ENCODE measurements at regions not wholly inside any gene's neighbourhood (a gene's known extent, or its start where the extent isn't known, plus 50 kb on each side); places are given as distances from the start of the nearest gene placed in this dataset.

- ATAC-seq = no peak
- TF ChIP-seq PPARA (CRISPR knock-in tag; IDR thresholded peaks at IDR 0.05; ENCODE audit: borderline replicate concordance) (no peak), TCF4 (CRISPR knock-in tag; IDR thresholded peaks at IDR 0.05; ENCODE audit: borderline replicate concordance) (no peak), CSDC2 (CRISPR knock-in tag; IDR thresholded peaks at IDR 0.05) (no peak), CREB5 (CRISPR knock-in tag; IDR thresholded peaks at IDR 0.05; ENCODE audit: low read depth) (no peak), RARB (CRISPR knock-in tag; IDR thresholded peaks at IDR 0.05) (no peak), ZC3H10 (CRISPR knock-in tag; IDR thresholded peaks at IDR 0.05) (no peak), ZFP30 (CRISPR knock-in tag; IDR thresholded peaks at IDR 0.05) (no peak), TOX (CRISPR knock-in tag; IDR thresholded peaks at IDR 0.05; ENCODE audit: borderline replicate concordance) (no peak), GLIS3 (CRISPR knock-in tag; IDR thresholded peaks at IDR 0.05) (no peak), ISL1 (CRISPR knock-in tag; IDR thresholded peaks at IDR 0.05) (no peak), SNAI2 (CRISPR knock-in tag; IDR thresholded peaks at IDR 0.05) (no peak)
Measured at GRCh38 chr15:93848076-93848475, 383.3 kb upstream of the MCTP2 start.

- no peak for ATAC-seq
- TF ChIP-seq PPARA (CRISPR knock-in tag; IDR thresholded peaks at IDR 0.05; ENCODE audit: borderline replicate concordance) (no peak), ZNF70 (CRISPR knock-in tag; IDR thresholded peaks at IDR 0.05) (no peak)
Measured at GRCh38 chr15:93846148-93846547, 385.2 kb upstream of the MCTP2 start.

- TF ChIP-seq TOX (CRISPR knock-in tag; IDR thresholded peaks at IDR 0.05; ENCODE audit: borderline replicate concordance) = no peak
- TF ChIP-seq POU6F1 (CRISPR knock-in tag; IDR thresholded peaks at IDR 0.05; ENCODE audit: borderline replicate concordance, low read depth) = no peak
- TF ChIP-seq GLIS3 (CRISPR knock-in tag; IDR thresholded peaks at IDR 0.05) = no peak
- TF ChIP-seq ISL1 (CRISPR knock-in tag; IDR thresholded peaks at IDR 0.05) = no peak
- no peak for TF ChIP-seq ZFP3 (CRISPR knock-in tag; IDR thresholded peaks at IDR 0.05)
- TF ChIP-seq CSRNP3 (CRISPR knock-in tag; IDR thresholded peaks at IDR 0.05) = no peak
- no peak for TF ChIP-seq ZFP30 (CRISPR knock-in tag; IDR thresholded peaks at IDR 0.05)
- no peak for TF ChIP-seq TCF4 (CRISPR knock-in tag; IDR thresholded peaks at IDR 0.05; ENCODE audit: borderline replicate concordance)
- no peak for TF ChIP-seq PPARA (CRISPR knock-in tag; IDR thresholded peaks at IDR 0.05; ENCODE audit: borderline replicate concordance)
- no peak for TF ChIP-seq ZNF8 (CRISPR knock-in tag; IDR thresholded peaks at IDR 0.05)
- TF ChIP-seq OSR1 (CRISPR knock-in tag; IDR thresholded peaks at IDR 0.05) = no peak
- TF ChIP-seq ZNF565 (CRISPR knock-in tag; conservative IDR thresholded peaks at IDR 0.05; ENCODE audit: low read depth) = no peak
- TF ChIP-seq CREB5 (CRISPR knock-in tag; IDR thresholded peaks at IDR 0.05; ENCODE audit: low read depth) = no peak
- TF ChIP-seq ZC3H10 (CRISPR knock-in tag; IDR thresholded peaks at IDR 0.05) = no peak
- no peak for TF ChIP-seq SNAI2 (CRISPR knock-in tag; IDR thresholded peaks at IDR 0.05)
- no peak for TF ChIP-seq TSHZ2 (CRISPR knock-in tag; IDR thresholded peaks at IDR 0.05)
- TF ChIP-seq CSDC2 (CRISPR knock-in tag; IDR thresholded peaks at IDR 0.05) = no peak
- no peak for TF ChIP-seq ZNF70 (CRISPR knock-in tag; IDR thresholded peaks at IDR 0.05)
- TF ChIP-seq RARB (CRISPR knock-in tag; IDR thresholded peaks at IDR 0.05) = no peak
- no peak for TF ChIP-seq BACH2 (CRISPR knock-in tag; IDR thresholded peaks at IDR 0.05; ENCODE audit: borderline replicate concordance)
- no peak for ATAC-seq
Measured at GRCh38 chr15:93837450-93837849, 393.9 kb upstream of the MCTP2 start.
